K562 (cell line): ENCODE measurements at regions not wholly inside any gene's neighbourhood (a gene's known extent, or its start where the extent isn't known, plus 50 kb on each side); places are given as distances from the start of the nearest gene placed in this dataset.

Experiments
- ATAC-seq: fragments of 200-7000 bp; cut with Tn5 transposase; 3 replicates; pipeline ENCODE4 v1.9.1; 2020; ENCODE audit warnings: moderate library complexity
- BruUV-seq: library from RNA; stranded (reverse); fragments of 400-500 nt; replicated peaks from 2 replicates; lab custom pipeline; 2021; lab: Mats Ljungman, UMichigan
- CTCF ChIA-PET: fragments of 300-600 bp; formaldehyde crosslinking; extraction: SDS; loops from one replicate; lab custom pipeline; 2021; ENCODE audit warnings: low intra/inter-chr PET ratio; lab: Yijun Ruan, JAX
- POLR2A ChIA-PET: fragments of 300-600, 350-650 bp; sonication (Branson Sonifier 250); formaldehyde crosslinking; extraction: SDS; loops from one replicate; lab custom pipeline; 2021; ENCODE audit warnings: antibody characterized with exemption, inconsistent platforms; lab: Yijun Ruan, JAX
- DNase-seq, 4 experiments: peaks; one replicate each; pipeline versions ENCODE4 v3.0.0 to v3.0.0-alpha.2; 2011 to 2018; ENCODE audit warnings: low spot score in 3 of 4, mixed read lengths in 3 of 4; ENCODE audit errors: extremely low read depth in 1 of 4
- FAIRE-seq: peaks from 2 replicates; lab custom pipeline; 2011; peaks lifted over from hg19 to GRCh38; lab: Jason Lieb, UNC
- H2AFZ ChIP-seq: 2 replicates; pipeline ENCODE4 v1.6.0; 2011; ENCODE audit warnings: low read depth, low read length, control low read depth, inconsistent platforms
- H3K27ac ChIP-seq: fragments of 200-600 bp; 3 replicates; pipeline ENCODE4 v1.8.0; 2011; ENCODE audit warnings: low read depth, mild to moderate bottlenecking, control low read depth, inconsistent platforms, low read length, moderate library complexity, mixed read lengths; ENCODE audit errors: extremely low read depth
- H3K27me3 ChIP-seq, 2 experiments: fragments of 300-600 bp in 1 of 2; 2 replicates in 1 of 2; 3 replicates in 1 of 2; pipeline versions ENCODE4 v1.6.0 to v1.8.0; 2011; ENCODE audit warnings: inconsistent platforms in 2 of 2, low read length in 2 of 2, mild to moderate bottlenecking in 1 of 2, mixed read lengths in 1 of 2, moderate library complexity in 1 of 2; ENCODE audit not compliant: control insufficient read depth in 2 of 2, insufficient read depth in 2 of 2
- H3K36me3 ChIP-seq: fragments of 300-600 bp; 3 replicates; pipeline ENCODE4 v1.8.0; 2011; ENCODE audit warnings: mild to moderate bottlenecking, low read length, inconsistent platforms; ENCODE audit not compliant: control insufficient read depth, insufficient read depth
- H3K4me1 ChIP-seq, 2 experiments: fragments of 200-600 bp in 1 of 2; replicated peaks in 1 of 2; 2 replicates in 1 of 2; 3 replicates in 1 of 2; pipeline versions ENCODE4 v1.5.1 to v1.8.0; 2011; ENCODE audit warnings: inconsistent platforms in 2 of 2, low read length in 2 of 2, mild to moderate bottlenecking in 1 of 2, mixed read lengths in 1 of 2, moderate library complexity in 1 of 2; ENCODE audit not compliant: control insufficient read depth in 2 of 2, insufficient read depth in 2 of 2
- H3K4me2 ChIP-seq: 2 replicates; pipeline ENCODE4 v1.6.1; 2011; ENCODE audit warnings: low read length, control low read depth, inconsistent platforms, mixed read lengths; ENCODE audit not compliant: insufficient read depth
- H3K4me3 ChIP-seq: fragments of 200-600 bp; sonication (generic), shearing (Covaris generic); 2 replicates; pipeline ENCODE4 v1.5.1; 2016; ENCODE audit warnings: control low read depth, inconsistent platforms
- H3K79me2 ChIP-seq: fragments of 200-600 bp; 3 replicates; pipeline ENCODE4 v1.8.0; 2011; ENCODE audit warnings: low read length, inconsistent platforms; ENCODE audit not compliant: control insufficient read depth, insufficient read depth
- H3K9ac ChIP-seq, 2 experiments: 2 replicates each; pipeline versions ENCODE4 v1.6.0 to v1.6.1; 2011; ENCODE audit warnings: low read depth in 2 of 2, low read length in 2 of 2, control low read depth in 1 of 2, inconsistent platforms in 1 of 2, mild to moderate bottlenecking in 1 of 2, mixed read lengths in 1 of 2; ENCODE audit not compliant: insufficient read depth in 1 of 2
- H3K9me1 ChIP-seq: one replicate; pipeline ENCODE4 v1.6.0; 2011; ENCODE audit warnings: inconsistent platforms, mild to moderate bottlenecking, low read length, moderate library complexity; ENCODE audit not compliant: control insufficient read depth, insufficient read depth
- H3K9me3 ChIP-seq: replicated peaks from 2 replicates; pipeline ENCODE4 v1.5.1; 2011; ENCODE audit warnings: low read depth, low read length, inconsistent platforms; ENCODE audit not compliant: control insufficient read depth, insufficient read depth
- H4K20me1 ChIP-seq: replicated peaks from 2 replicates; pipeline ENCODE4 v1.6.1; 2011; ENCODE audit warnings: low read length, inconsistent platforms, mixed read lengths; ENCODE audit not compliant: control insufficient read depth, insufficient read depth
- DPF2 ChIP-seq: fragments of 450-650 bp; IDR thresholded peaks from 2 replicates; pipeline ENCODE4 v1.6.1; 2016
- KDM2B ChIP-seq: fragments of 250-450 bp; sonication (Bioruptor Pico); IDR thresholded peaks from 2 replicates; pipeline ENCODE4 v1.8.0; 2021; ENCODE audit warnings: mild to moderate bottlenecking, moderate library complexity
- KLF13 ChIP-seq: fragments of 450-650 bp; IDR thresholded peaks from 2 replicates; pipeline ENCODE4 v1.6.1; 2016; ENCODE audit warnings: missing genetic modification characterization, low read depth, mild to moderate bottlenecking, missing compliant biosample characterization, moderate library complexity, borderline replicate concordance
- MAFG ChIP-seq: fragments of 450-650 bp; conservative IDR thresholded peaks from 2 replicates; pipeline ENCODE4 v1.6.1; 2016; ENCODE audit warnings: missing genetic modification characterization, missing compliant biosample characterization
- MYBL2 ChIP-seq, 2 experiments: fragments of 450-650 bp in 1 of 2; sonication (generic) in 1 of 2; formaldehyde crosslinking in 1 of 2; IDR thresholded peaks; 2 replicates each; pipeline versions ENCODE4 v1.6.1 to v1.8.1; 2017 to 2022; ENCODE audit warnings: borderline replicate concordance in 1 of 2, inconsistent platforms in 1 of 2, low read depth in 1 of 2, mild to moderate bottlenecking in 1 of 2, missing genetic modification reagents in 1 of 2, moderate library complexity in 1 of 2
- OTX1 ChIP-seq: fragments of 450-650 bp; formaldehyde crosslinking; IDR thresholded peaks from 2 replicates; pipeline ENCODE4 v1.4.0; 2022; ENCODE audit warnings: mild to moderate bottlenecking
- ZBTB8A ChIP-seq: fragments of 450-650 bp; IDR thresholded peaks from 2 replicates; pipeline ENCODE4 v1.6.1; 2018; ENCODE audit warnings: mild to moderate bottlenecking, moderate library complexity; ENCODE audit not compliant: partially characterized antibody
- ZC3H11A ChIP-seq: IDR thresholded peaks from 2 replicates; pipeline ENCODE4 v1.6.1; 2012; ENCODE audit warnings: low read depth, low read length, improper control_type of control experiment
- ZNF561 ChIP-seq: fragments of 450-650 bp; formaldehyde crosslinking; conservative IDR thresholded peaks from 2 replicates; pipeline ENCODE4 v1.4.0; 2020; ENCODE audit warnings: mild to moderate bottlenecking, moderate library complexity
- ZNF583 ChIP-seq: fragments of 250-450 bp; sonication (Bioruptor Pico); IDR thresholded peaks from 2 replicates; pipeline ENCODE4 v1.4.0; 2020
- ZNF696 ChIP-seq: fragments of 250-450 bp; sonication (Bioruptor Pico); conservative IDR thresholded peaks from 2 replicates; pipeline ENCODE4 v1.4.0; 2020; ENCODE audit warnings: mild to moderate bottlenecking, moderate library complexity
- ZSCAN29 ChIP-seq: fragments of 450-650 bp; IDR thresholded peaks from 2 replicates; pipeline ENCODE4 v1.6.1; 2017
- WGBS: fragments of 100-300 bp; shearing (Covaris generic); methylation state at CpG from one replicate; pipeline ENCODE4 v1.1.6; 2016; ENCODE audit warnings: low coverage, mixed read lengths; ENCODE audit not compliant: insufficient coverage; ENCODE audit errors: missing lambda C conversion rate; 5-methylcytosine and 5-hydroxymethylcytosine counted together
- in situ Hi-C: fragments of 300-500 bp; cut with MboI; formaldehyde crosslinking; loops from 4 replicates; pipeline ENCODE4 v1.15.0; 2018; ENCODE audit warnings: inconsistent platforms, mixed read lengths
- intact Hi-C: fragments of 100-400 bp; cut with micrococcal nuclease; formaldehyde crosslinking; loops from 2 replicates; pipeline ENCODE4 v1.14.2; 2022
- TF ChIP-seq, protein P1 (sequence below): fragments of 250-450 bp; sonication (Bioruptor Pico); IDR thresholded peaks from 2 replicates; pipeline ENCODE4 v1.5.0; 2021
- TF ChIP-seq, protein P2 (sequence below): fragments of 250-450 bp; sonication (Bioruptor Pico); IDR thresholded peaks from 2 replicates; pipeline ENCODE4 v1.5.0; 2021; ENCODE audit warnings: mild to moderate bottlenecking, moderate library complexity
- TF ChIP-seq, protein P3 (sequence below): sonication (generic); formaldehyde crosslinking; IDR thresholded peaks from 2 replicates; pipeline ENCODE4 v1.8.0; 2022; ENCODE audit warnings: mild to moderate bottlenecking, missing genetic modification reagents

DNA sequence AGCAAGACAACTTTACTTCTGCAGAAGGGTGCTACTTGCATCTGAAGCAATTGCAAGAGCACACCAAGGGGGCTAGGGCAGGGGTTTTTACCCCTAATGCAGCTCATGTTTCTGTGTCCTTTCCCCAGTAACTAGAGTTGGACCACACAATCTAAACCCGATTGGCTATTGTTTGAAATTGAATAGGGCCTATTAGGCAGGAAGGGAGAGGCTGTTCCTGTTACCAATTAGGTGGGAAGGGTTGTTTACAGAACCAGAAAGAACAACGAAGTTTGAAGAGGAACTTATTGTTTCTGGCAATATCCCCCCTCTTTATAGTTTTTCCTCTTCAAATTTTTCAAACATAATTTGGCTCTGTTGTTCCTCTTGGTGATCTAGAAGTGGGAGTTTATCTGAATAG lies 85.5 kb downstream of the CHCHD4 start:
- no peak for ATAC-seq
- BruUV-seq = no TSS peak
- WGBS = 0% methylated on average over 2 of the region's 2 CpGs
- TF ChIP-seq ZNF561 (CRISPR knock-in tag) (no peak), MYBL2 (IDR thresholded peaks at IDR 0.05; ENCODE audit: low read depth) (no peak), MYBL2 (CRISPR knock-in tag; IDR thresholded peaks at IDR 0.05; ENCODE audit: borderline replicate concordance) (no peak), ZC3H11A (no peak), KLF13 (tag) (no peak), ZNF696 (CRISPR knock-in tag) (no peak), MAFG (tag) (no peak), ZSCAN29 (no peak), KDM2B (CRISPR knock-in tag) (no peak), ZNF583 (CRISPR knock-in tag) (no peak), OTX1 (CRISPR knock-in tag) (no peak), ZBTB8A (no peak), DPF2 (no peak)
- TF ChIP-seq, protein P1, sequence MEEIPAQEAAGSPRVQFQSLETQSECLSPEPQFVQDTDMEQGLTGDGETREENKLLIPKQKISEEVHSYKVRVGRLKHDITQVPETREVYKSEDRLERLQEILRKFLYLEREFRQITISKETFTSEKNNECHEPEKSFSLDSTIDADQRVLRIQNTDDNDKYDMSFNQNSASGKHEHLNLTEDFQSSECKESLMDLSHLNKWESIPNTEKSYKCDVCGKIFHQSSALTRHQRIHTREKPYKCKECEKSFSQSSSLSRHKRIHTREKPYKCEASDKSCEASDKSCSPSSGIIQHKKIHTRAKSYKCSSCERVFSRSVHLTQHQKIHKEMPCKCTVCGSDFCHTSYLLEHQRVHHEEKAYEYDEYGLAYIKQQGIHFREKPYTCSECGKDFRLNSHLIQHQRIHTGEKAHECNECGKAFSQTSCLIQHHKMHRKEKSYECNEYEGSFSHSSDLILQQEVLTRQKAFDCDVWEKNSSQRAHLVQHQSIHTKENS = no peak
- TF ChIP-seq, protein P2, sequence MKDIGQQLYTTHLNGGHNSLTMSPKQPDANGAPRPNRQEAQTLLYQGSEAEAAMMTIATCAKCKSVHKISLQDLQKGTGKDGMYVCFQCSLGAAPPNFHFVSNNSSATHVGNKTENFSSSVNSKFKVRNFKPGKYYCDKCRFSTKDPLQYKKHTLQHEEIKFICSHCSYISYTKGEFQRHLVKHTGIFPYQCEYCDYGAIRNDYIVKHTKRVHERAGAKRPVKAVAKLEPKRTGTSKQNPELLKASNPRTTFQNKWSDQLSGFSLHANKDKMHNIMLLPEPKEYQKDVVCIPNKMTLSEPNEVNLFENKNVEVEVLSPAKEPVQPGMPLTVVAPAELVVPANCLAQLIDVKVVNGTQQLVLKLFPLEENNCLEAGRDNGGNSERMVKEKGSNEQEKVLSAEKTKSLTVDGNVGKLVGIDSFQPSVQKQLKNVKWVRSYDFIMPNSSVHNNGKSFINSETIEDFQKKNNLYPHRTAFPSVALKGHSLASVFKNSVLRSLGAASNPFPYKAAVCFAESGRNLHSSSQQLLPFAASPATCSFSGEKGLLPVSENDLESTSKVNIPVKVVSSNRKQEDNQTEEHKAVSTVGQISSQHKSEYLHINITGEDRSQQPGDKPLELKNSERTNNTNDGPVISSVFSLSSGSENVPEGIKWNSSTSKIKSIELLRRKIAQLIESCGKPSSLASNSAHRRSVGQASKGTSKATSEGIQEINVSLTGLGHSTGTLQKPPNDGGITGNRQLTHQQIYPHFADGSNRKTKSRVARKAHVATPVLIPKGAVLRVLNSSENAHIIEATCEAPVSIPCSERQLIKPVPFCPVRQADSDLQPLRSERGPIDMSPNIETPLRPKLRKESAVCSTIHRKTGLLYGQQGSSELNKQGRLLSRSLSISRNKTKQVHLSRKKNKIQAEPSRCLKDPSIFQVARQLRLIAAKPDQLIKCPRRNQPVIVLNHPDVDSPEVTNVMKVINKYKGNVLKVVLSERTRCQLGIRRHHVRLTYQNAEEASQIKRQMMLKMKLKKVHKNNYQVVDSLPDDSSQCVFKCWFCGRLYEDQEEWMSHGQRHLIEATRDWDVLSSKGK (CRISPR knock-in tag) = no peak
- TF ChIP-seq, protein P3, sequence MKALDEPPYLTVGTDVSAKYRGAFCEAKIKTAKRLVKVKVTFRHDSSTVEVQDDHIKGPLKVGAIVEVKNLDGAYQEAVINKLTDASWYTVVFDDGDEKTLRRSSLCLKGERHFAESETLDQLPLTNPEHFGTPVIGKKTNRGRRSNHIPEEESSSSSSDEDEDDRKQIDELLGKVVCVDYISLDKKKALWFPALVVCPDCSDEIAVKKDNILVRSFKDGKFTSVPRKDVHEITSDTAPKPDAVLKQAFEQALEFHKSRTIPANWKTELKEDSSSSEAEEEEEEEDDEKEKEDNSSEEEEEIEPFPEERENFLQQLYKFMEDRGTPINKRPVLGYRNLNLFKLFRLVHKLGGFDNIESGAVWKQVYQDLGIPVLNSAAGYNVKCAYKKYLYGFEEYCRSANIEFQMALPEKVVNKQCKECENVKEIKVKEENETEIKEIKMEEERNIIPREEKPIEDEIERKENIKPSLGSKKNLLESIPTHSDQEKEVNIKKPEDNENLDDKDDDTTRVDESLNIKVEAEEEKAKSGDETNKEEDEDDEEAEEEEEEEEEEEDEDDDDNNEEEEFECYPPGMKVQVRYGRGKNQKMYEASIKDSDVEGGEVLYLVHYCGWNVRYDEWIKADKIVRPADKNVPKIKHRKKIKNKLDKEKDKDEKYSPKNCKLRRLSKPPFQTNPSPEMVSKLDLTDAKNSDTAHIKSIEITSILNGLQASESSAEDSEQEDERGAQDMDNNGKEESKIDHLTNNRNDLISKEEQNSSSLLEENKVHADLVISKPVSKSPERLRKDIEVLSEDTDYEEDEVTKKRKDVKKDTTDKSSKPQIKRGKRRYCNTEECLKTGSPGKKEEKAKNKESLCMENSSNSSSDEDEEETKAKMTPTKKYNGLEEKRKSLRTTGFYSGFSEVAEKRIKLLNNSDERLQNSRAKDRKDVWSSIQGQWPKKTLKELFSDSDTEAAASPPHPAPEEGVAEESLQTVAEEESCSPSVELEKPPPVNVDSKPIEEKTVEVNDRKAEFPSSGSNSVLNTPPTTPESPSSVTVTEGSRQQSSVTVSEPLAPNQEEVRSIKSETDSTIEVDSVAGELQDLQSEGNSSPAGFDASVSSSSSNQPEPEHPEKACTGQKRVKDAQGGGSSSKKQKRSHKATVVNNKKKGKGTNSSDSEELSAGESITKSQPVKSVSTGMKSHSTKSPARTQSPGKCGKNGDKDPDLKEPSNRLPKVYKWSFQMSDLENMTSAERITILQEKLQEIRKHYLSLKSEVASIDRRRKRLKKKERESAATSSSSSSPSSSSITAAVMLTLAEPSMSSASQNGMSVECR (CRISPR knock-in tag) = no peak

More for the DNA sequence above, 85.5 kb downstream of the CHCHD4 start:
- in situ Hi-C loops = no loop called here
- H3K27me3 ChIP-seq = peaks cover 2 to 3% of the 10 kb centered on the region in 2 experiments; a peak in 2 of 5 replicates
- DNase-seq = no peak
- ChIA-PET POLR2A (interaction anchor here (2.1 kb wide), 1 partner anchor 9 kb away, joined by 5 read pairs; no protein-coding TSS in a partner anchor), CTCF (no interaction called here)
- H3K27ac ChIP-seq = no peak overlapping the region
- intact Hi-C loops = no loop called here
- H3K79me2 ChIP-seq = no peaks in the 10 kb centered on the region
- FAIRE-seq = no peak
- no peak overlapping the region for H2AFZ ChIP-seq
- H3K36me3 ChIP-seq = no peaks in the 10 kb centered on the region
- no peaks in the 10 kb centered on the region; the same call in 1 of the 2 replicates for H3K9me3 ChIP-seq
- no peak overlapping the region for H3K4me2 ChIP-seq
- H3K4me3 ChIP-seq = no peak overlapping the region
- H3K4me1 ChIP-seq = peaks cover 0 to 6% of the 10 kb centered on the region in 2 experiments; a peak in 1 of 5 replicates
- H4K20me1 ChIP-seq = no peaks in the 10 kb centered on the region
- H3K9ac ChIP-seq = no peak overlapping the region
- H3K9me1 ChIP-seq = no peaks in the 10 kb centered on the region
